Fibroblast of peridontal ligament (primary cell): ENCODE measurements at regions not wholly inside any gene's neighbourhood (a gene's known extent, or its start where the extent isn't known, plus 50 kb on each side); places are given as distances from the start of the nearest gene placed in this dataset.
"Not testable (repeated sequence)": the region's sequence is repeated elsewhere in the genome, so short reads cannot be mapped to it uniquely, and the experiment has no call there.

ENCODE experiments used
- DNase-seq: peaks from one replicate; pipeline ENCODE4 v3.0.0-alpha.2; 2010; ENCODE audit errors: extremely low read depth

GRCh38 chr6:54564188-54564587, 255.9 kb downstream of the TINAG start:
- not testable (repeated sequence) for DNase-seq

DNA sequence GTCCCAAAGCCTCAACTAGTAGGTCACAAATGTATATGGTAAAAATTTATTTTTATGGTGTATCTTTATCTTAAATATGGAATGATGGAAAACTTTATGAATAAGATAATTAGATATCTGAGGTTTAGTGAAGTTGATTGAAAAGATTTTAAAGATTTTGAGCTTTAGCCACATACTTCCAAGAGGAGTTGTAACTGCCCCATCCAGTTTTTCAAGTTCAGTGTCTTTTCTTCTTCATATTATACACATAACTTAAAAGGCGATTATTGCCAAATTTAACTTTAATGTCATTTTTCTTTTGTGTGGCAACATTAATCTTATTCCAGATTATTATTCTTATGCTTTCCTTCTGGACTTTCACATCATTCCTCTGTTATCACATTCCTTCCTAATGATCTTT, 266.4 kb downstream of the TINAG start:
- no peak for DNase-seq

- DNase-seq = no peak
These were observed 268.3 kb upstream of the FAM83B start for GRCh38 chr6:54578261-54578660.

DNA sequence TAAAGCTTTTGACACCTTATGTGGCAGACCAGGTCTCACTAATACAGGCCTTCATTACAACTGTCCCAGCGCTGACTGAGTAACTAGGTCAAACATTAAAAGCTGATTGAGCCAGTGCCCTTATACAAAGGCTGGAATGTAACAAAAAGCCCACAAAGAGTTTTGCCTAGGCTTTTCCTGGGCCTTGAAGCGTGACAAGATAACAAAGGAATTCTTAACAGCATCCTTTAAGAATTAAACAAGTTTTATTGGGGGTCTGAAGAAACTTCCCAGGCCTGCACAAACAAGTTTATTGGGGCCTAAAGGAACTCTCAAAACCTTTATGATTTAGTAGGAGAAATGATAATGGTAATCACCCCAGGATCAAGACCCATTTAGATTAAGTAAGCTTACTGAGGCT, 267.6 kb upstream of the FAM83B start:
- DNase-seq = no peak

- peak; percentile 75 for DNase-seq
These were observed 260.3 kb upstream of the FAM83B start for GRCh38 chr6:54586251-54586650.

GRCh38 chr6:54587277-54587676, 259.3 kb upstream of the FAM83B start:
- DNase-seq = no peak

- no peak for DNase-seq
These were observed 258.4 kb upstream of the FAM83B start for GRCh38 chr6:54588176-54588575.

- peak; percentile 87 for DNase-seq
These were observed 250.7 kb upstream of the FAM83B start for GRCh38 chr6:54595844-54596243.

DNA sequence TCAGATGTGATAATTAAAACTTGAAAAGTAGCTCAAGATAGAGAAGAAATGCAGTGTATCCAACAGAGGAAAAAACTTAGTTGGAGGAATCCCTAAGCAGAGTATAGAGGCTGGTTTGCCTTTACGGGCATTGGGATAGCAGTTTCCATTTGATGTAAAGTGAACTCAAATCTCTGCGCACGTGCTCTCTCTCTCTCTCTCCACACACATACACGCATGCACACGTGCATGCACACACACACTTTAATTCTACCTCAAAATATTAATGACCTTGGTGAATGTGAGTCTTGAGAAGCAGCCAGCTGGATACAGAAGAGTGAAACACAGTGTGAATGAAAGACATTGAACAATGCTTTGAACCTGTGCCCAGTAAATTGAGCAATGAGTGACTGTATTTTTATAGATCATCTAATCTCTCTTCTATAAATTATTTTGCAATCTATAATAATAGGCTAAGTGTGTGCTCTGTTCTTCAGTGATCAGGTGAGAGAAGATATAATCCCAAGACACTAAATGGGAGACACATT, 247.7 kb upstream of the FAM83B start:
- peak; percentile 53 for DNase-seq

- DNase-seq = peak; percentile 47
These were observed 244.8 kb upstream of the FAM83B start for GRCh38 chr6:54601600-54602300.

DNA sequence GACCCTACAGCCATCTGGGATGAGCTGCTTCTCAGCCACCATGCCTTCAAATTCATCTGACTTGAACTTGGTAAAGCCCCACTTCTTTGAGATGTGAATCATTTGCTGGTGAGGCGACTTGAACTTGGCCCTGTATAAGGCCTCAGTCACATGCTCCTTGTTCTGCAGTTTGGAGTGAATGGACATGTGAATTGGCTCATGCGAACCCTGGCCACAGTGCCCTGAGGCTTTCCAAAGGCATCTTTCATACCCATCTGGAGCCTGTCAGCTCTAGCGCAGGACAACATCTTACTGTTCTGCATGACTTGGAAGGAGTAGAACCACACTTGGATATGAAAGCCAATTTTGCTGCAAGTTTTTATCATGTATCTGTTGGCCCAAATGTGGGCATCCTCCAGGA, 244.0 kb upstream of the FAM83B start:
- DNase-seq = no peak

DNA sequence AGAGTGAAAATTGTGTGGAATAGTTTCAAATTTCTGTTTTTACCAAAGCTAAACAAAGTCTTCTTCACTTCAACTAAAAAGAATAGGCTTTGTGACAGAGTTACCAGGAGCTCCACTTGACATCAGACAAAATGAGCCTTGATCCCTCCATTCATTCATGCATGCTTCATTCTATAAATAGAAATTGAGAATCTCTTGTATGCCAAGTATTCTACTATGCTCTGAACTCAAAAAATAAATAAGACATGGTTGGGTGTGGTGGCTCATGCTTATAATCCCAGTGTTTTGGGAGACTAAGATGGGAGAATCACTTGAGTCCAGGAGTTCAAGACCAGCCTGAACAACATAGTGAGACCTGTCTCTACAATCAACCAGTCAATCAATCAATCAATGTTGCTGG, 236.6 kb upstream of the FAM83B start:
- DNase-seq = peak; percentile 49

DNA sequence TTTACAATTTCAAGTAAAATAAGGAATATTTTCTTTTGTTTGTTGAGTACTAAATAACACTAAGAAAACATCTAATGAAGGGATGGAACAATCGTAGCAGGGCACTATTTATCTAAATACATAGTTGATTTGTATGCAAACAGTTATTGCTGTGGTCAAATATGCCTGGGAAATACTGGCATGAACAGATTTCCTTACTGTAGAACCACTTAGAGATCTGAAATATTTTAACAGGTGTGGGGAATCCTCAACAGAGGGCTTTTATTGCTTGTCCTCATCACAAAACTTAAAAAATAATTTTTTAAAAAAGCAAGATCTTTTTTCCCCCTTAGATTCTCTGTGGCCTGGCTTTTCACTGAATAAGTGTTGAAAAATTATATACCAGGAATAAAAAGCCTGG, 233.0 kb upstream of the FAM83B start:
- DNase-seq = no peak

DNA sequence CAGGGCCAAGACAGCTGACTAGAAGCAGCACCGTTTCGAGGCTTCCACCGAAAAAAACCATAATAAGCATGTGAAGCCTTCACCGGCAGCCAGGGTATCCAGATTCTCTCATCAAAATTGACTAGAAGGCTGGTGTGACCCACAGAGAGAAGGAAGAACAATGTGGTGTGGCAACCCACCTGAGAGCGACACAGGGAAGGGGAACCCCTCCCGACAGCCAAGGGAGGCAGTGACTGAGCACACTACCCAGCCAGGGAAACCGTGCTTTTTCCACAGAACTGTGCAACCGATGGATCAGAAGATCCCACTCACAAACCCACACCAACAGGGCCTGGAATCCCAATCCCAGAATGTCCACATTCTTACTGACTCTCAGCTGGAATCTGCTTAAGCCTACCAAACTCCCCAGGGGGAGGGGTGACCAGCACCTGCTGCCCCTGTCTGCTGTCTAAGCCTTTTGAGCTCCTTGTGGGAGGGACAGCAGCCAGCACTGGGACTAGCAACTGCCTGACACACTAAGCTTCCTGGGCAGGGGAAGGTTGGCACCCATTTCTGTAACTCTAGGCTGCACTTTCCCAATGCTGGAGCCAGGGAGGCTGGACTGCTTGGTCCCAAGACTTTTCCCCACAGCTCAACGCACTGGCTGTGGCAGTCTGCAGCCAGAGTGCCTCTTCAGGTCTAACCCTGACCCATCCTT, 231.9 kb upstream of the FAM83B start:
- no peak for DNase-seq

- peak; percentile 94 for DNase-seq
These were observed 228.8 kb upstream of the FAM83B start for GRCh38 chr6:54617730-54618129.

DNA sequence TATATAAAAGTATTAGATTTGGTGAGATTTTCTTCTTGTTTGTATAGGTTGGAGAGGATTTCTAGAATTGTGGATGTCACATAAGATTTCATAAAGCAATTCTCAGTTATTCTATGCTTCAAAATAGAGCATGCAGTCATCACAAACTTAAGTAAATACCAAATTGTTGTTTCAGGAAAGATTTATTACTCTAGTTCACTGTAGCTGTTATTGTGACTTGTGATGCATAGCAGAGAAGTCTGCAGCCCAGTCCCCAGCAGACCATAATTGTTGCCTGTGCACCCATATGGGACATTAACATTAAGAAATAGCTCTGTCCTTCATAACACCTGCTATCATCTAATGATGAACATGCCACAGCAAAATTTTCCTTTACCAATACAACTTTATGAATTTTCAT, 228.0 kb upstream of the FAM83B start:
- peak; percentile 11 for DNase-seq

DNA sequence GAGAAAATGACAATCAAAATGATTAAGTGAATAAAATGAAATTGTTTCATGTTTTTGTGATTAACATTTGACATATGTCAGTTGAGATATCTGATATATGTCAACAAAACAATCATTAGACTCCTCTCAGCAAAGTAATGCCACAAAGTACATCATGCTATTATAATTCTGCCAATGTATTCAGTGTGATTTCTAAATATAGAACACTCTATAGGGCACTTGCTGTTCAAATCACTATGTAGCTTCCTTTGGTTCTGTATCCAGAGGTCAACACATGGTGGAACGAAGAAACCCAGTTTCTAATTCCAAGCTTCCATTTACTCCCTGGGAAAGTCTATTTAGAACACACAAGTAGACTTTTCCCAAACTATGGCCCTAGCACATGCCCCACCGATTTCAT, 227.5 kb upstream of the FAM83B start:
- no peak for DNase-seq

- no peak for DNase-seq
These were observed 225.3 kb upstream of the FAM83B start for GRCh38 chr6:54621285-54621684.

DNA sequence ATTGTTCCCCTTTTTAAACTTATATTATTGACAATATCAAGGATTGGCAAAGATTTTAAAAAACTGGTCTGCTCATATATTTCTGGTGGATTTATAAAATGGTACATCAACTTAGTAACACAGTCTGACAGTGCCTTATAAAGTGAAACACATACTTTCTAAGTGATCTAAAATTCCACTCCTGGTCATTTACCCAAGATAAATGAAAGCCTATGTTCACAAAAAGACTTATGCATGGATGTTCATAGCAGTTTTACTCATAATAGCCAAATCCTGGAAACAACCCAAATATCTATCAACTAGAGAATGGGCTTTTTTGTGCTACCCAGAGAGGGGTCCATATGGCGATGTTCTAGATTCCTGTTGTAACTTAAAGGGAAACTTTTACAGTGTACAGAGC, 222.4 kb upstream of the FAM83B start:
- peak; percentile 25 for DNase-seq

DNA sequence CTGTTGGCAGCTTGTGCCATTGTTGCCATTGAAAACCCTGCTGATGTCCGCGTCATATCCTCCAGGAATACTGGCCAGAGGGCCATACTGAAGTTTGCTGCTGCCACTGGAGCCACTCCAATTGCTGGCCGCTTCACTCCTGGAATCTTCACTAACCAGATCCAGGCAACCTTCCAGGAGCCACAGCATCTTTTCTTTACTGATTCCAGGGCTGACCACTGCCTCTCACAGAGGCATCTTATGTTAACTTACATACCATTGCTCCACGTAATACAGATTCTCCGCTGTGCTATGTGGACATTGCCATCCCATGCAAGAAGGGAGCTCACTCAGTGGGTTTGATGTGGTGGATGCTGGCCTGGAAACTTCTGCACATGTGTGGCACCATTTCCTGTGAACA, 221.8 kb upstream of the FAM83B start:
- DNase-seq = peak; percentile 90

- no peak for DNase-seq
These were observed 217.4 kb upstream of the FAM83B start for GRCh38 chr6:54629131-54629530.

DNA sequence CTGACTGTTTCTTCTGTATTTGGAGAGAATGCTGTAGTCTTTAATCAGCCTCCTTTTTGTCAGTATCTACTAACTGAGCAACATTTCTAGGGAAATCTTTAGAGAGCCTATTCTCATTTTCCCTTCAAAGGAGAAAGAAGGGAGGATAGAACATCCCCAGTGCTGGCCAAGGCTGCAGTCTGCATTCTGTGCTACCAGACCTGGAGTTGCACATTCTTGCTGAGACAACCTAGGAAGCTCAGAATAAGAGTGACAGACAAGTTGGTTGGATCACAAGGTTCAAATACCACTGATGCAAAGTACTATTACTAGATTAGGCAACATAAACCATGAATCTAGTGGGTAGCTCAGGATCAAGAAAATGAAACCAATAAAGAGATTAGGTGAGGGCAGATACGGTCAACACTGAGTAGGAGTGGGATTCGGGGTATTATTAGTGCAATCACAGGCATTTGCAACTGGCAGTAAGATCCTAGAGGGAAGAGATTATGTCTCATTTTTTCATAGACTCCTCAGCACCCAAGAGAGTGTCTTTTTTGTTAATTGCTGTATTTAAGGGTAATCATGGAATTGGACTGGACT, 213.5 kb upstream of the FAM83B start:
- no peak for DNase-seq

GRCh38 chr6:54633601-54634000, 213.0 kb upstream of the FAM83B start:
- no peak for DNase-seq
